Keratinocyte (primary cell): ENCODE measurements at regions not wholly inside any gene's neighbourhood (a gene's known extent, or its start where the extent isn't known, plus 50 kb on each side); places are given as distances from the start of the nearest gene placed in this dataset.

Experiments used
- EZH2 ChIP-seq: IDR thresholded peaks from one replicate; pipeline ENCODE4 v1.6.1; 2012; ENCODE audit warnings: inconsistent platforms, mild to moderate bottlenecking, low read length, moderate library complexity
- TF ChIP-seq, protein P1 (sequence below), 3 experiments: IDR thresholded peaks in 1 of 3; conservative IDR thresholded peaks in 1 of 3; optimal IDR thresholded peaks in 1 of 3; 2 replicates in 2 of 3; 3 replicates in 1 of 3; pipeline versions ENCODE3 to v1.5.1; 2011; ENCODE audit warnings: low read length in 3 of 3, mild to moderate bottlenecking in 3 of 3, moderate library complexity in 2 of 3, control low read depth in 1 of 3, inconsistent platforms in 1 of 3; ENCODE audit not compliant: insufficient read depth in 2 of 3; ENCODE audit errors: extremely low read depth in 1 of 3

- TF ChIP-seq, protein P1, sequence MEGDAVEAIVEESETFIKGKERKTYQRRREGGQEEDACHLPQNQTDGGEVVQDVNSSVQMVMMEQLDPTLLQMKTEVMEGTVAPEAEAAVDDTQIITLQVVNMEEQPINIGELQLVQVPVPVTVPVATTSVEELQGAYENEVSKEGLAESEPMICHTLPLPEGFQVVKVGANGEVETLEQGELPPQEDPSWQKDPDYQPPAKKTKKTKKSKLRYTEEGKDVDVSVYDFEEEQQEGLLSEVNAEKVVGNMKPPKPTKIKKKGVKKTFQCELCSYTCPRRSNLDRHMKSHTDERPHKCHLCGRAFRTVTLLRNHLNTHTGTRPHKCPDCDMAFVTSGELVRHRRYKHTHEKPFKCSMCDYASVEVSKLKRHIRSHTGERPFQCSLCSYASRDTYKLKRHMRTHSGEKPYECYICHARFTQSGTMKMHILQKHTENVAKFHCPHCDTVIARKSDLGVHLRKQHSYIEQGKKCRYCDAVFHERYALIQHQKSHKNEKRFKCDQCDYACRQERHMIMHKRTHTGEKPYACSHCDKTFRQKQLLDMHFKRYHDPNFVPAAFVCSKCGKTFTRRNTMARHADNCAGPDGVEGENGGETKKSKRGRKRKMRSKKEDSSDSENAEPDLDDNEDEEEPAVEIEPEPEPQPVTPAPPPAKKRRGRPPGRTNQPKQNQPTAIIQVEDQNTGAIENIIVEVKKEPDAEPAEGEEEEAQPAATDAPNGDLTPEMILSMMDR (optimal IDR thresholded peaks at IDR 0.05 in 1 of 3, IDR thresholded peaks at IDR 0.05 in 1 of 3, conservative IDR thresholded peaks at IDR 0.05 in 1 of 3; ENCODE audit: extremely low read depth in 1 of 3, insufficient read depth in 2 of 3, low read length in 3 of 3) = no peak
- TF ChIP-seq EZH2 = no peak
Observed at GRCh38 chr1:5342830-5343229, 649.4 kb downstream of the NPHP4 start.
